Left ventricle myocardium inferior (tissue), 1 donor: ENCODE measurements at regions not wholly inside any gene's neighbourhood (a gene's known extent, or its start where the extent isn't known, plus 50 kb on each side); places are given as distances from the start of the nearest gene placed in this dataset.
"Not testable (repeated sequence)": the region's sequence is repeated elsewhere in the genome, so short reads cannot be mapped to it uniquely, and the experiment has no call there.

Experiments
- DNase-seq: peaks from one replicate; pipeline ENCODE4 v3.0.0-alpha.2; 2020
- H3K27ac ChIP-seq: fragments of 200-600 bp; replicated peaks from 2 replicates; pipeline ENCODE4 v1.8.0; 2021
- H3K27me3 ChIP-seq: fragments of 200-600 bp; 2 replicates; pipeline ENCODE4 v1.8.0; 2021; ENCODE audit warnings: low read depth
- H3K36me3 ChIP-seq: fragments of 200-600 bp; 2 replicates; pipeline ENCODE4 v1.8.0; 2021
- H3K4me1 ChIP-seq: fragments of 200-600 bp; 2 replicates; pipeline ENCODE4 v1.8.0; 2021
- H3K4me3 ChIP-seq: fragments of 200-600 bp; 2 replicates; pipeline ENCODE4 v1.8.0; 2021; ENCODE audit warnings: mild to moderate bottlenecking, moderate library complexity
- H3K9me3 ChIP-seq: fragments of 200-600 bp; replicated peaks from 2 replicates; pipeline ENCODE4 v1.8.0; 2021
- intact Hi-C: fragments of 100-400 bp; cut with micrococcal nuclease; formaldehyde crosslinking; loops from one replicate; pipeline ENCODE4 v1.11.0; 2022
- TF ChIP-seq, protein P1 (sequence below): fragments of 200-600 bp; IDR thresholded peaks from 2 replicates; pipeline ENCODE4 v1.8.0; 2021; ENCODE audit warnings: antibody characterized with exemption, mild to moderate bottlenecking, borderline replicate concordance
- donor health status: DM: no; HTN: yes; CAD: no; lungs with severe emphysema.

GRCh38 chr13:58500938-58501337 is 869.4 kb downstream of the PCDH17 start:
- H3K36me3 ChIP-seq: no peaks in the 10 kb centered on the region
- H3K4me3 ChIP-seq: no peak overlapping the region
- H3K4me1 ChIP-seq: no peaks in the 10 kb centered on the region
- DNase-seq: no peak
- no peaks in the 10 kb centered on the region for H3K27me3 ChIP-seq
- intact Hi-C loops: no loop called here
- H3K9me3 ChIP-seq: peaks cover 6% of the 10 kb centered on the region
- TF ChIP-seq, protein P1, sequence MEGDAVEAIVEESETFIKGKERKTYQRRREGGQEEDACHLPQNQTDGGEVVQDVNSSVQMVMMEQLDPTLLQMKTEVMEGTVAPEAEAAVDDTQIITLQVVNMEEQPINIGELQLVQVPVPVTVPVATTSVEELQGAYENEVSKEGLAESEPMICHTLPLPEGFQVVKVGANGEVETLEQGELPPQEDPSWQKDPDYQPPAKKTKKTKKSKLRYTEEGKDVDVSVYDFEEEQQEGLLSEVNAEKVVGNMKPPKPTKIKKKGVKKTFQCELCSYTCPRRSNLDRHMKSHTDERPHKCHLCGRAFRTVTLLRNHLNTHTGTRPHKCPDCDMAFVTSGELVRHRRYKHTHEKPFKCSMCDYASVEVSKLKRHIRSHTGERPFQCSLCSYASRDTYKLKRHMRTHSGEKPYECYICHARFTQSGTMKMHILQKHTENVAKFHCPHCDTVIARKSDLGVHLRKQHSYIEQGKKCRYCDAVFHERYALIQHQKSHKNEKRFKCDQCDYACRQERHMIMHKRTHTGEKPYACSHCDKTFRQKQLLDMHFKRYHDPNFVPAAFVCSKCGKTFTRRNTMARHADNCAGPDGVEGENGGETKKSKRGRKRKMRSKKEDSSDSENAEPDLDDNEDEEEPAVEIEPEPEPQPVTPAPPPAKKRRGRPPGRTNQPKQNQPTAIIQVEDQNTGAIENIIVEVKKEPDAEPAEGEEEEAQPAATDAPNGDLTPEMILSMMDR: no peak
- H3K27ac ChIP-seq: no peak overlapping the region

DNA sequence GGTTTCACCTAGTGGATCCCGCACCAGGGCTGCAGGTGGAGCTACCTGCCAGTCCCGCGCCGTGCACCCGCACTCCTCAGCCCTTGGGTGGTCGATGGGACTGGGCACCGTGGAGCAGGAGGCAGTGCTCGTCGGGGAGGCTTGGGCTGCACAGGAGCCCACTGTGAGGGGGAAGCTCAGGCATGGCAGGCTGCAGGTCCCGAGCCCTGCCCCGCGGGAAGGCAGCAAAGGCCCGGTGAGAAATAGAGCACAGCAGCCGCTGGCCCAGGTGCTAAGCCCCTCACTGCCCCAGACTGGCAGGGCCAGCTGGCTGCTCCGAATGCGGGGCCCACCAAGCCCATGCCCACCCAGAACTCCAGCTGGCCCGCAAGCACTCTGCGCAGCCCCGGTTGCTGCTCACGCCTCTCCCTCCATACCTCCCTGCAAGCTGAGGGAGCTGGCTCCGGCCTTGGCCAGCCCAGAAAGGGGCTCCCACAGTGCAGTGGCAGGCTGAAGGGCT is 872.7 kb downstream of the PCDH17 start:
- H3K27ac ChIP-seq, H3K4me3 ChIP-seq, H3K9me3 ChIP-seq, DNase-seq, H3K4me1 ChIP-seq, intact Hi-C loops, H3K36me3 ChIP-seq, H3K27me3 ChIP-seq: not testable (repeated sequence)

DNA sequence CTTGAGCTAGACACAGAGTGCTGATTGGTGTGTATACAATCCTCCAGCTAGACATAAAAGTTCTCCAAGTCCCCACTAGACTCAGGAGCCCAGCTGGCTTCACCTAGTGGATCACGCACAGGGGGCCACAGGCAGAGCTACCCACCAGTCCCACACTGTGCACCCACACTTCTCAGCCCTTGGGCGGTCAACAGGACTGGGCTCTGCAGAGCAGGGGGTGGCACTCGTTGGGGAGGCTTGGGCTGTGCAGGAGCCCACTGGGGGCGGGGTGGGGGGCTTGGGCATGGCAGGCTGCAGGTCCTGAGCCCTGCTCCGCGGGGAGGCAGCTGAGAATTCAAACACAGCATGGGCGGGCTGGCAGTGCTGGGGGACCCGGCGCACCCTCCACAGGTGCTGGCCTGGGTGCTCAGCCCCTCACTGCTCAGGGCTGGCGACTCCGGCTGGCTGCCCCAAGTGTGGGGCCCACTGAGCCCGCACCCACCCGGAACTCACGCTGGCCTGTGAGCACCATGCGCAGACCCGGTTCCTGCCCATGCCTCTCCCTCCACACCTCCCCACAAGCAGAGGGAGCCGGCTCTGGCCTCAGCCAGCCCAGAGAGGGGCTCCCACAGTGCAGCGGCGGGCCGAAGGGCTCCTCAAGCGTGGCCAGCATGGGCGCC is 873.8 kb downstream of the PCDH17 start:
- H3K27ac ChIP-seq, H3K36me3 ChIP-seq, intact Hi-C loops, H3K4me3 ChIP-seq, H3K4me1 ChIP-seq, H3K27me3 ChIP-seq, DNase-seq: not testable (repeated sequence)
- H3K9me3 ChIP-seq: peaks cover 15% of the 10 kb centered on the region

GRCh38 chr13:58528351-58528750 is 896.8 kb downstream of the PCDH17 start:
- Histone ChIP-seq H3K9me3 (no peaks in the 10 kb centered on the region), H3K4me1 (no peaks in the 10 kb centered on the region), H3K27me3 (no peaks in the 10 kb centered on the region), H3K27ac (no peak overlapping the region), H3K36me3 (no peaks in the 10 kb centered on the region), H3K4me3 (no peak overlapping the region)
- intact Hi-C loops: no loop called here
- TF ChIP-seq, protein P1: no peak
- no peak for DNase-seq

GRCh38 chr13:58531614-58532013 is 900.1 kb downstream of the PCDH17 start:
- no peaks in the 10 kb centered on the region for H3K4me1 ChIP-seq
- no peak overlapping the region for H3K27ac ChIP-seq
- intact Hi-C loops: no loop called here
- H3K4me3 ChIP-seq: no peak overlapping the region
- no peaks in the 10 kb centered on the region for H3K36me3 ChIP-seq
- H3K9me3 ChIP-seq: no peaks in the 10 kb centered on the region
- no peaks in the 10 kb centered on the region for H3K27me3 ChIP-seq
- DNase-seq: no peak
- TF ChIP-seq, protein P1: no peak

DNA sequence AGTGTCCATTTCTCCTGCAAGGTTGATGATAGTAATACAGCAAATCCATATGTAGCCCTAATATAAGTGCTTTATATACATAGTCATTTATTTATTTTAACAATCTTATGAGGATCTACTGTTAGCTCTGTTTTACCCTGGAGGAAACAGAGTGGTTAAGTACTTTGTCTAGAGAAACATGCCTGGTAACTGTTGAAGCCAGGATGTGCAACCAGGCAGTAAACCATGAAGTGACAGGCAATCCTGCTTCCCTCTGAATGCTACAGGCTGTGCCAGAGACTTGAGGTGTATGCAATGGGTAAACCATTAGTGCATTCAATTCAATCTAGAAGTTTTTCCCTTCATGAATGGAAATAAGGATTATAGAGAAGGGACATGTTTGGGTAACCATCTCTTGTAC is 911.0 kb downstream of the PCDH17 start:
- TF ChIP-seq, protein P1: no peak
- DNase-seq: no peak
- intact Hi-C loops: no loop called here

More for the DNA sequence above, 911.0 kb downstream of the PCDH17 start:
- Histone ChIP-seq H3K9me3 (peaks cover 15% of the 10 kb centered on the region), H3K4me1 (no peaks in the 10 kb centered on the region), H3K27ac (no peak overlapping the region), H3K27me3 (no peaks in the 10 kb centered on the region), H3K4me3 (no peak overlapping the region), H3K36me3 (no peaks in the 10 kb centered on the region)
